H1 (cell line): ENCODE measurements at regions not wholly inside any gene's neighbourhood (a gene's known extent, or its start where the extent isn't known, plus 50 kb on each side); places are given as distances from the start of the nearest gene placed in this dataset.

ENCODE experiments used
- SP2 ChIP-seq: IDR thresholded peaks from 2 replicates; pipeline ENCODE4 v1.6.1; 2012; ENCODE audit warnings: mild to moderate bottlenecking, low read length, inconsistent platforms
- TF ChIP-seq, protein P1 (sequence below): fragments of 300-600 bp; sonication (generic); IDR thresholded peaks from 2 replicates; pipeline ENCODE4 v1.7.1; 2012; ENCODE audit warnings: low read length, moderate library complexity, mild to moderate bottlenecking, inconsistent platforms; ENCODE audit not compliant: insufficient replicate concordance

DNA sequence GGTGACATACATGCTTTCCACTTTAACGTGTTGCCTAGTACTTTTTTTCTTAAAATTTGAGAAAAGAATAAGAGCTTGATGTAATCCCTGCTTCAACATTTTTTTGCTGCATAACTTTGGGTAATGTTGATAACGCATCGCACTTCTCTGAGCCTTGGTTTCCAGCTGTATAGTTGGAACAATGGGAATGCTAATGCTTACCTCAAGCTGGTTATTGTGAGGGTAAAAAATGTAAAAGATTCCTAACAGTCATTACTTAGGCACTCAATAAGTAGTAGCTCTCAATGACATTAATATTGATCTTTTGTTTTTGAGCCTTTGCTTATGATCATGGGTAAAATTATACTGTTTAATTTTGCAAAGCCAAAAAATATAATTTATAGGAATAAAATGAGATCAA, 683.3 kb upstream of the CXADR start (continued):
- TF ChIP-seq, protein P1, sequence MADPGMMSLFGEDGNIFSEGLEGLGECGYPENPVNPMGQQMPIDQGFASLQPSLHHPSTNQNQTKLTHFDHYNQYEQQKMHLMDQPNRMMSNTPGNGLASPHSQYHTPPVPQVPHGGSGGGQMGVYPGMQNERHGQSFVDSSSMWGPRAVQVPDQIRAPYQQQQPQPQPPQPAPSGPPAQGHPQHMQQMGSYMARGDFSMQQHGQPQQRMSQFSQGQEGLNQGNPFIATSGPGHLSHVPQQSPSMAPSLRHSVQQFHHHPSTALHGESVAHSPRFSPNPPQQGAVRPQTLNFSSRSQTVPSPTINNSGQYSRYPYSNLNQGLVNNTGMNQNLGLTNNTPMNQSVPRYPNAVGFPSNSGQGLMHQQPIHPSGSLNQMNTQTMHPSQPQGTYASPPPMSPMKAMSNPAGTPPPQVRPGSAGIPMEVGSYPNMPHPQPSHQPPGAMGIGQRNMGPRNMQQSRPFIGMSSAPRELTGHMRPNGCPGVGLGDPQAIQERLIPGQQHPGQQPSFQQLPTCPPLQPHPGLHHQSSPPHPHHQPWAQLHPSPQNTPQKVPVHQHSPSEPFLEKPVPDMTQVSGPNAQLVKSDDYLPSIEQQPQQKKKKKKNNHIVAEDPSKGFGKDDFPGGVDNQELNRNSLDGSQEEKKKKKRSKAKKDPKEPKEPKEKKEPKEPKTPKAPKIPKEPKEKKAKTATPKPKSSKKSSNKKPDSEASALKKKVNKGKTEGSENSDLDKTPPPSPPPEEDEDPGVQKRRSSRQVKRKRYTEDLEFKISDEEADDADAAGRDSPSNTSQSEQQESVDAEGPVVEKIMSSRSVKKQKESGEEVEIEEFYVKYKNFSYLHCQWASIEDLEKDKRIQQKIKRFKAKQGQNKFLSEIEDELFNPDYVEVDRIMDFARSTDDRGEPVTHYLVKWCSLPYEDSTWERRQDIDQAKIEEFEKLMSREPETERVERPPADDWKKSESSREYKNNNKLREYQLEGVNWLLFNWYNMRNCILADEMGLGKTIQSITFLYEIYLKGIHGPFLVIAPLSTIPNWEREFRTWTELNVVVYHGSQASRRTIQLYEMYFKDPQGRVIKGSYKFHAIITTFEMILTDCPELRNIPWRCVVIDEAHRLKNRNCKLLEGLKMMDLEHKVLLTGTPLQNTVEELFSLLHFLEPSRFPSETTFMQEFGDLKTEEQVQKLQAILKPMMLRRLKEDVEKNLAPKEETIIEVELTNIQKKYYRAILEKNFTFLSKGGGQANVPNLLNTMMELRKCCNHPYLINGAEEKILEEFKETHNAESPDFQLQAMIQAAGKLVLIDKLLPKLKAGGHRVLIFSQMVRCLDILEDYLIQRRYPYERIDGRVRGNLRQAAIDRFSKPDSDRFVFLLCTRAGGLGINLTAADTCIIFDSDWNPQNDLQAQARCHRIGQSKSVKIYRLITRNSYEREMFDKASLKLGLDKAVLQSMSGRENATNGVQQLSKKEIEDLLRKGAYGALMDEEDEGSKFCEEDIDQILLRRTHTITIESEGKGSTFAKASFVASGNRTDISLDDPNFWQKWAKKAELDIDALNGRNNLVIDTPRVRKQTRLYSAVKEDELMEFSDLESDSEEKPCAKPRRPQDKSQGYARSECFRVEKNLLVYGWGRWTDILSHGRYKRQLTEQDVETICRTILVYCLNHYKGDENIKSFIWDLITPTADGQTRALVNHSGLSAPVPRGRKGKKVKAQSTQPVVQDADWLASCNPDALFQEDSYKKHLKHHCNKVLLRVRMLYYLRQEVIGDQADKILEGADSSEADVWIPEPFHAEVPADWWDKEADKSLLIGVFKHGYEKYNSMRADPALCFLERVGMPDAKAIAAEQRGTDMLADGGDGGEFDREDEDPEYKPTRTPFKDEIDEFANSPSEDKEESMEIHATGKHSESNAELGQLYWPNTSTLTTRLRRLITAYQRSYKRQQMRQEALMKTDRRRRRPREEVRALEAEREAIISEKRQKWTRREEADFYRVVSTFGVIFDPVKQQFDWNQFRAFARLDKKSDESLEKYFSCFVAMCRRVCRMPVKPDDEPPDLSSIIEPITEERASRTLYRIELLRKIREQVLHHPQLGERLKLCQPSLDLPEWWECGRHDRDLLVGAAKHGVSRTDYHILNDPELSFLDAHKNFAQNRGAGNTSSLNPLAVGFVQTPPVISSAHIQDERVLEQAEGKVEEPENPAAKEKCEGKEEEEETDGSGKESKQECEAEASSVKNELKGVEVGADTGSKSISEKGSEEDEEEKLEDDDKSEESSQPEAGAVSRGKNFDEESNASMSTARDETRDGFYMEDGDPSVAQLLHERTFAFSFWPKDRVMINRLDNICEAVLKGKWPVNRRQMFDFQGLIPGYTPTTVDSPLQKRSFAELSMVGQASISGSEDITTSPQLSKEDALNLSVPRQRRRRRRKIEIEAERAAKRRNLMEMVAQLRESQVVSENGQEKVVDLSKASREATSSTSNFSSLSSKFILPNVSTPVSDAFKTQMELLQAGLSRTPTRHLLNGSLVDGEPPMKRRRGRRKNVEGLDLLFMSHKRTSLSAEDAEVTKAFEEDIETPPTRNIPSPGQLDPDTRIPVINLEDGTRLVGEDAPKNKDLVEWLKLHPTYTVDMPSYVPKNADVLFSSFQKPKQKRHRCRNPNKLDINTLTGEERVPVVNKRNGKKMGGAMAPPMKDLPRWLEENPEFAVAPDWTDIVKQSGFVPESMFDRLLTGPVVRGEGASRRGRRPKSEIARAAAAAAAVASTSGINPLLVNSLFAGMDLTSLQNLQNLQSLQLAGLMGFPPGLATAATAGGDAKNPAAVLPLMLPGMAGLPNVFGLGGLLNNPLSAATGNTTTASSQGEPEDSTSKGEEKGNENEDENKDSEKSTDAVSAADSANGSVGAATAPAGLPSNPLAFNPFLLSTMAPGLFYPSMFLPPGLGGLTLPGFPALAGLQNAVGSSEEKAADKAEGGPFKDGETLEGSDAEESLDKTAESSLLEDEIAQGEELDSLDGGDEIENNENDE, result peak; percentile 46
- TF ChIP-seq SP2, result no peak
